ENCODE measurements at regions not wholly inside any gene's neighbourhood (a gene's known extent, or its start where the extent isn't known, plus 50 kb on each side); places are given as distances from the start of the nearest gene placed in this dataset.
"Not testable (repeated sequence)": the region's sequence is repeated elsewhere in the genome, so short reads cannot be mapped to it uniquely, and the experiment has no call there.

- Mint-ChIP-seq H3K9me3 (peaks cover 24% of the 10 kb centered on the region), H3K4me3 (no peak overlapping the region), H3K27me3 (ENCODE audit: low read depth) (no peaks in the 10 kb centered on the region), H3K36me3 (ENCODE audit: low read depth) (no peaks in the 10 kb centered on the region), H3K27ac (no peak overlapping the region), H3K4me1 (ENCODE audit: low read depth) (no peaks in the 10 kb centered on the region)
- DNase-seq (ENCODE audit: low spot score), result no peak
These were observed 308.8 kb upstream of the PCDH9 start for GRCh38 chr13:67538906-67539305.

DNA sequence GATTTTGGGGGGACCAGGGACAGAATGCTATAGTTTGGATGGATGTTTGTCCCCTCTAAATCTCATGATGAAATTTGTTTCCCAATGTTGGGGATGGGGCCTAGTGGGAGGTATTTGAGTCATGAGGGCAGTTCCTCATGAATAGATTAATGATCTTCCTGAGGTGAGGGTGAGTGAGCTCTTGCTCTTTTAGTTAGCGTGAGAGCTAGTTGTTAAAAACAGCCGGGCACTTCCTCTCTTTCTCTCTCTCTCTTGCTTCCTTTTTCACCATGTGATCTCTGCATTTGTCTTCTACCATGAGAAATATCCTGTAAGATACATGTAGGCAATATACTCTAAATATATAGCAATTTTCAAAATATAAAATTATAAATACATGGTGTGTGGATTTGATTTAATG is 290.8 kb upstream of the PCDH9 start:
- Mint-ChIP-seq H3K27me3 (ENCODE audit: low read depth) (no peaks in the 10 kb centered on the region), H3K36me3 (ENCODE audit: low read depth) (no peaks in the 10 kb centered on the region), H3K4me1 (ENCODE audit: low read depth) (no peaks in the 10 kb centered on the region), H3K4me3 (no peak overlapping the region), H3K27ac (no peak overlapping the region), H3K9me3 (peaks cover 27% of the 10 kb centered on the region)
- DNase-seq (ENCODE audit: low spot score), result no peak

DNA sequence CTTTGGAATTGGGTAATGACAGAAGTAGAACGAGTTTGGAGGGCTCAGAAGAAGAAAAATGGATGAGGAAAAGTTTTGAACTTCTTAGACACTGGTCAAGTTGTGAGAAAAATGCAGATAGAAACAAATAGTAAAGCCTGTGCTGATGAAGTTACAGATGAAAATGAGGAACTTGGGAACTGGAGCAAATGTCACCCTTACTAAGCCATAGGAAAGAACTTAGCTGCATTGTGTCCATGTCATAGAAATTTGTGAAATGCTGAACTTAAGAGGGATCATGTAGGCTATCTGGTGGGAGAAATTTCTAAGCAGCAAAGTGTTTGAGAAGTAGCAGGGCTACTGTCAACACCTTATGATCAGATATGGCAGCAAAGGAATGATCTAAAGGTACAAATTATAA is 289.2 kb upstream of the PCDH9 start:
- no peak overlapping the region for H3K27ac Mint-ChIP-seq
- peaks cover 16% of the 10 kb centered on the region for H3K9me3 Mint-ChIP-seq
- H3K36me3 Mint-ChIP-seq (ENCODE audit: low read depth), result no peaks in the 10 kb centered on the region
- DNase-seq (ENCODE audit: low spot score), result no peak
- H3K4me1 Mint-ChIP-seq (ENCODE audit: low read depth), result no peaks in the 10 kb centered on the region
- no peaks in the 10 kb centered on the region for H3K27me3 Mint-ChIP-seq (ENCODE audit: low read depth)
- H3K4me3 Mint-ChIP-seq, result no peak overlapping the region

DNA sequence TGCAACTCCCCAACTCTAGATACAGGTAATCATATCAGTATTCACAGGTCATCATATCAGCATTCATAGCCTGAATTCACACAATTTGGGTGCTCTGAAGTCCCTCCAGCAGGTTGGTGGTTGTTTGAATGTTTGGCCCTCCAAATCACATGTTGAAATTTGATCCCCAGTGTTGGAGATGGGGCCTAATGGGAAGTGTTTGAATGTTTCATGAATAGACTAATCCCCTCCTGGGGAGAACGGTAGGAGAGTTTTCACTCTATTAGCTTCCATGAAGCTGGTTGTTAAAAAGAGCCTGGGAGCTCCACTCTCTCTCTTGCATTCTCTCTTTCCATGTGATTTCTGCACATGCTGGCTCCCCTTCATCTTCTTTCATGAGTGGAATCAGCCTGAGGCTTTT is 288.6 kb upstream of the PCDH9 start:
- Mint-ChIP-seq H3K4me3 (no peak overlapping the region), H3K4me1 (ENCODE audit: low read depth) (no peaks in the 10 kb centered on the region), H3K27me3 (ENCODE audit: low read depth) (no peaks in the 10 kb centered on the region), H3K27ac (no peak overlapping the region), H3K36me3 (ENCODE audit: low read depth) (no peaks in the 10 kb centered on the region), H3K9me3 (peaks cover 14% of the 10 kb centered on the region)
- DNase-seq (ENCODE audit: low spot score), result no peak

DNA sequence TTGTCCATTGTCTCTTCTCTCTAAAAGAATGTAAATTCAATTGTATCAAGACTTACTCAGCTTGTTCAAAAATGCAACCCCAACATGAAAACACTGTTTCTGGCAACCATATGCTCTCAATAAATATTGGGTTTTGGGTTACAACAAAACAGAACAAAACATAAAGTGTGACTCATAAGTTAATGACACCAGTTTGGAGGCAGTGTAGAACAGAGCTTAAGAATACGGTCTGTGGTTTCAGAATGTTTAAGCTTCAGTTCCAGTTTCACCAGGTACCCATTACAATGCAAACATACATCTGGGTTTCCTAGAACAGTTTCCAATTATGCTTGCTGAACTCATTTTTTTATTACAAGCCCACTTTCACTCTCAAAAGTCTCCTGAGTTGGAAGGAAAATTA is 285.8 kb upstream of the PCDH9 start:
- Mint-ChIP-seq H3K27me3 (ENCODE audit: low read depth) (no peaks in the 10 kb centered on the region), H3K36me3 (ENCODE audit: low read depth) (no peaks in the 10 kb centered on the region), H3K9me3 (peaks cover 14% of the 10 kb centered on the region), H3K4me3 (no peak overlapping the region), H3K27ac (no peak overlapping the region), H3K4me1 (ENCODE audit: low read depth) (no peaks in the 10 kb centered on the region)
- DNase-seq (ENCODE audit: low spot score), result no peak

DNA sequence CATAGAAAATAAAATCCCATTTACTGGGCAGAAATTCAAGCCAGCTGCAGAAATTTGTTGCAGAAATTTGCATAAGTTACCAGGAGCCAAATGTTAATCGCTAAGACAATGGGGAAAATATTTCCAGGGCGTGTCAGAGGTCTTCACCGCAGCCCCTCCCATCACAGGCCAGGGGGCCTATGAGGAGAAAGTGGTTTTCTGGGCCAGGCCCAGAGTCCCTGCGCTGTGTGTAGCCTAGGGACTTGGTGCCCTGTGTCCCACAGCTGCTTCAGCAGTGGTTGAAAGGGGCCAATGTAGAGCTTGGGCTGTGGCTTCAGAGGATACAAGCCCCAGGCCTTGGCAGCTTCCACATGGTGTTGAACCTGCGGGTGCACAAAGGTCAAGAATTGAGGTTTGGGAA is 278.9 kb upstream of the PCDH9 start:
- peaks cover 19% of the 10 kb centered on the region for H3K9me3 Mint-ChIP-seq
- H3K27ac Mint-ChIP-seq, result no peak overlapping the region
- no peak for DNase-seq (ENCODE audit: low spot score)
- no peaks in the 10 kb centered on the region for H3K27me3 Mint-ChIP-seq (ENCODE audit: low read depth)
- H3K4me3 Mint-ChIP-seq, result no peak overlapping the region
- no peaks in the 10 kb centered on the region for H3K4me1 Mint-ChIP-seq (ENCODE audit: low read depth)
- no peaks in the 10 kb centered on the region for H3K36me3 Mint-ChIP-seq (ENCODE audit: low read depth)

DNA sequence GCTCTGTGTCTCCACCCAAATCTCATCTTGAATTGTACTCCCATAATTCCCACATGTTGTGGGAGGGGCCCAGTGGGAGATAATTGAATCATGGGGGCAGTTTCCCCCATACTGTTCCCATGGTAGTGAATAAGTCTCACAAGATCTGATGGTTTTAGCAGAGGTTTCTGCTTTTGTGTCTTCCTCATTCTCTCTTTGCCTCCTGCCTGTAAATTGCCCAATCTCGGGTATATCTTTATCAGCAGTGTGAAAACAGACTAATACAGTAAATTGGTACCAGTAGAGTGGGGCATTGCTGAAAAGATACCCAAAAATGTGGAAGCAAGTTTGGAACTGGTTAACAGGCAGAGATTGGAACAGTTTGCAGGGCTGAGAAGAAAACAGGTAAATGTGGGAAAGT is 278.1 kb upstream of the PCDH9 start:
- peaks cover 19% of the 10 kb centered on the region for H3K9me3 Mint-ChIP-seq
- H3K4me3 Mint-ChIP-seq; H3K36me3 Mint-ChIP-seq (ENCODE audit: low read depth); DNase-seq (ENCODE audit: low spot score); H3K27me3 Mint-ChIP-seq (ENCODE audit: low read depth); H3K4me1 Mint-ChIP-seq (ENCODE audit: low read depth); H3K27ac Mint-ChIP-seq: not testable (repeated sequence)

GRCh38 chr13:67506407-67506806 is 276.3 kb upstream of the PCDH9 start:
- H3K36me3 Mint-ChIP-seq (ENCODE audit: low read depth), result no peaks in the 10 kb centered on the region
- no peak overlapping the region for H3K4me3 Mint-ChIP-seq
- H3K4me1 Mint-ChIP-seq (ENCODE audit: low read depth), result no peaks in the 10 kb centered on the region
- no peaks in the 10 kb centered on the region for H3K27me3 Mint-ChIP-seq (ENCODE audit: low read depth)
- H3K9me3 Mint-ChIP-seq, result peaks cover 34% of the 10 kb centered on the region
- no peak overlapping the region for H3K27ac Mint-ChIP-seq
- DNase-seq (ENCODE audit: low spot score), result no peak

- Mint-ChIP-seq H3K9me3 (peaks cover 42% of the 10 kb centered on the region), H3K27me3 (ENCODE audit: low read depth) (no peaks in the 10 kb centered on the region), H3K4me3 (no peak overlapping the region), H3K4me1 (ENCODE audit: low read depth) (no peaks in the 10 kb centered on the region), H3K27ac (no peak overlapping the region), H3K36me3 (ENCODE audit: low read depth) (no peaks in the 10 kb centered on the region)
- DNase-seq (ENCODE audit: low spot score), result no peak
These were observed 275.2 kb upstream of the PCDH9 start for GRCh38 chr13:67505376-67505775.

DNA sequence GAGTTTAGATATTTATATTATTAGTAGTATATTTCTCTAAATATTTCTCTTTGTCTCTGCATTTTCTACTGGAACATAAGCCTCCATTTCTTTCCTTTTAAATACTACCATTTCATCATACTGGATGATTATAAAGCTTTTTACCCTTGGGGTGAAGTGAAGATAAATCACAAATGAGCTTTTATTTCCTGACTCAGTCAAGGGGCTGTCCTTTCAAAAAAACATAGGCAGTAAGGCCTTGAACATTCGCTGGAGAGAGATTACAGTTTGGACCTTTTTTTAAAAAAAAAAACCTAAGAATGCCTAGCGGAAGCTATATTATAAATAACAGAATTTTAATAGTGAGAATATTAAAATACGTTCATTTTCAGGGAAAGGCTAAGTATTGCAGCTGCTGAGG is 268.8 kb upstream of the PCDH9 start:
- Mint-ChIP-seq H3K27me3 (ENCODE audit: low read depth) (no peaks in the 10 kb centered on the region), H3K9me3 (peaks cover 43% of the 10 kb centered on the region), H3K27ac (no peak overlapping the region), H3K4me3 (no peak overlapping the region), H3K4me1 (ENCODE audit: low read depth) (no peaks in the 10 kb centered on the region), H3K36me3 (ENCODE audit: low read depth) (no peaks in the 10 kb centered on the region)
- DNase-seq (ENCODE audit: low spot score), result no peak

DNA sequence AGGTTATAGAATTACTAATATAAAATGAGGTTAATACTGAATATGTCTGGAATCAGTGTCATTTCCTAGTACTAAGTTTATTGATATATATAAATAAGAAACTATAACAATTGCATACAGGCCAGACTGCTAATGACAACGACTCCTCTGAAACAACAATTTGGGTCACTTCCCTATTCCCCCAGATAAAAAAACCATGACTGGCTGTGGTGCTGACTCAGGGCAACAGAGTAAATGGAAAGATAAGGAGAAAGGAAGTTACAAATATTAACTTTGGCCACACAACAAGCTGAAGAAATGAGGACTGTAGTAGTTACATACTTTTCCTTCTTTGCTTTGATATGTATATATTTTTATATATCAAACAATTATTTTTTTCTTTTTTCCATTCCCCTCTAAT is 263.7 kb upstream of the PCDH9 start:
- Mint-ChIP-seq H3K4me3 (no peak overlapping the region), H3K27ac (no peak overlapping the region), H3K9me3 (peaks cover 25% of the 10 kb centered on the region), H3K27me3 (ENCODE audit: low read depth) (no peaks in the 10 kb centered on the region), H3K4me1 (ENCODE audit: low read depth) (no peaks in the 10 kb centered on the region), H3K36me3 (ENCODE audit: low read depth) (no peaks in the 10 kb centered on the region)
- no peak for DNase-seq (ENCODE audit: low spot score)

DNA sequence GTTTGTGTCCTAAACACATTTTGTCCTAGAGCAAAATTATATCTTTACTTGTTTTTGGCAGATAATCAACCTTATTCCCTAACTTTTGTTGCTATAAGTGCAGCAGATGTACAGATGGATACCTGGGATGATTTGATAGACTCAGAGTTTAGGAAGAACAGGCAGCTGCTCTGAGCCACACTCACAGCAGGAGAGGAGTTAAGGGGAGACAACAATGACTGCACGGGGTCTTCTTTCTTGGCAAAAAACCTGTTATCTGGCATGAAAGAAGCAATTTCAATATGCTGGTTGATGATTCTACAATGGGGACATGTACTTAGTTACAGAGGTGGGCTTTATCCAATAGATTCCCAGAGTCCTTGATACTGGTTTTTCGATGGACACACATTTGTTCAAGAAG is 258.9 kb upstream of the PCDH9 start:
- Mint-ChIP-seq H3K4me3 (no peak overlapping the region), H3K36me3 (ENCODE audit: low read depth) (no peaks in the 10 kb centered on the region), H3K4me1 (ENCODE audit: low read depth) (no peaks in the 10 kb centered on the region), H3K9me3 (peaks cover 15% of the 10 kb centered on the region), H3K27me3 (ENCODE audit: low read depth) (no peaks in the 10 kb centered on the region), H3K27ac (no peak overlapping the region)
- DNase-seq (ENCODE audit: low spot score), result no peak

GRCh38 chr13:67481445-67481844 is 251.3 kb upstream of the PCDH9 start:
- no peak for DNase-seq (ENCODE audit: low spot score)
- Mint-ChIP-seq H3K27ac (no peak overlapping the region), H3K4me3 (no peak overlapping the region), H3K36me3 (ENCODE audit: low read depth) (no peaks in the 10 kb centered on the region), H3K4me1 (ENCODE audit: low read depth) (no peaks in the 10 kb centered on the region), H3K27me3 (ENCODE audit: low read depth) (no peaks in the 10 kb centered on the region), H3K9me3 (peaks cover 22% of the 10 kb centered on the region)

DNA sequence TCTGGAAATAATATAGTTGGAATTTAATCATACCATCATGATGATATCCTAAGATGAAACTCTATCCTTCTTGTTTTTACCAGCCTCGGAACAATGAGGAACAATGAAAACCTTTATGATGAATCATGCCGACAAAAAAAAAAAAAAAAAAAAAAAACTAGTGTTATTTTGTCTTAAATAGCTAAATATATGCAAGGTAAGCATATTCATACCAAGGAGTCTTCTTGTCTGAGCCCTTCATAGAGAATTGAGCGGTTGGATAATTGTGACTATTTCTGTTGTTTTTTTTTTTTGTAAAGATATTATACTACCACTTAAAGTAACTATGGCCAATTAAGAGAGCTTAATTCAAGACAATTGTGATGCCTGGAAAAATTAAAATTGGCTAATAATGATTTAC is 244.0 kb upstream of the PCDH9 start:
- no peaks in the 10 kb centered on the region for H3K4me1 Mint-ChIP-seq (ENCODE audit: low read depth)
- no peak overlapping the region for H3K4me3 Mint-ChIP-seq
- H3K27me3 Mint-ChIP-seq (ENCODE audit: low read depth), result no peaks in the 10 kb centered on the region
- no peak overlapping the region for H3K27ac Mint-ChIP-seq
- no peak for DNase-seq (ENCODE audit: low spot score)
- H3K9me3 Mint-ChIP-seq, result peaks cover 36% of the 10 kb centered on the region
- H3K36me3 Mint-ChIP-seq (ENCODE audit: low read depth), result no peaks in the 10 kb centered on the region

GRCh38 chr13:67469623-67470022 is 239.5 kb upstream of the PCDH9 start:
- Mint-ChIP-seq H3K27ac (no peak overlapping the region), H3K4me1 (ENCODE audit: low read depth) (no peaks in the 10 kb centered on the region), H3K9me3 (peaks cover 47% of the 10 kb centered on the region), H3K27me3 (ENCODE audit: low read depth) (no peaks in the 10 kb centered on the region), H3K4me3 (no peak overlapping the region), H3K36me3 (ENCODE audit: low read depth) (no peaks in the 10 kb centered on the region)
- no peak for DNase-seq (ENCODE audit: low spot score)

GRCh38 chr13:67466569-67466968 is 236.4 kb upstream of the PCDH9 start:
- Mint-ChIP-seq H3K36me3 (ENCODE audit: low read depth) (no peaks in the 10 kb centered on the region), H3K4me3 (no peak overlapping the region), H3K27me3 (ENCODE audit: low read depth) (no peaks in the 10 kb centered on the region), H3K27ac (no peak overlapping the region), H3K4me1 (ENCODE audit: low read depth) (no peaks in the 10 kb centered on the region), H3K9me3 (peaks cover 38% of the 10 kb centered on the region)
- DNase-seq (ENCODE audit: low spot score), result no peak

Data from T-helper 2 cell treated with Interferon-gamma antibody and Interleukin-4, amounts not matched to agents 5 μg/mL and 100 μg/mL, for 36 hours (primary cell).